ENCODE measurements at regions not wholly inside any gene's neighbourhood (a gene's known extent, or its start where the extent isn't known, plus 50 kb on each side); places are given as distances from the start of the nearest gene placed in this dataset.

GRCh38 chrX:140923118-140923517 lies 79.3 kb upstream of the SPANXB1 start:
- intact Hi-C loops (cut with DNase I), result no loop called here
- H3K4me3 ChIP-seq (replicated peaks in 1 of 3), result no peak overlapping the region
- H3K4me1 ChIP-seq, result no peaks in the 10 kb centered on the region
- no peak for TF ChIP-seq CTCF (IDR thresholded peaks at IDR 0.05)
- TF ChIP-seq POLR2A (IDR thresholded peaks at IDR 0.05), result no peak
- WGBS, 2 donors, result 89 to 93% methylated on average over 4 of the region's 4 CpGs
- no peaks in the 10 kb centered on the region for H3K27me3 ChIP-seq
- DNase-seq, result no peak
- no peaks in the 10 kb centered on the region for H3K9me3 ChIP-seq
- H3K27ac ChIP-seq, result no peak overlapping the region
- no peaks in the 10 kb centered on the region for H3K36me3 ChIP-seq

- intact Hi-C loops (cut with DNase I), result no loop called here
- no peak for TF ChIP-seq POLR2A (IDR thresholded peaks at IDR 0.05)
- TF ChIP-seq CTCF (IDR thresholded peaks at IDR 0.05), result no peak
- Histone ChIP-seq H3K4me3 (replicated peaks in 1 of 3) (no peak overlapping the region), H3K9me3 (no peaks in the 10 kb centered on the region), H3K4me1 (no peaks in the 10 kb centered on the region), H3K27me3 (no peaks in the 10 kb centered on the region), H3K27ac (no peak overlapping the region), H3K36me3 (no peaks in the 10 kb centered on the region)
- no peak for DNase-seq
- WGBS, 2 donors, result 92 to 93% methylated on average over 3 of the region's 3 CpGs
Measured at GRCh38 chrX:140928739-140929138, 73.7 kb upstream of the SPANXB1 start.

- 44 to 52% methylated on average over 3 of the region's 3 CpGs for WGBS, 2 donors
- Histone ChIP-seq H3K27ac (no peak overlapping the region), H3K27me3 (no peaks in the 10 kb centered on the region), H3K4me3 (replicated peaks in 1 of 3) (no peak overlapping the region), H3K4me1 (no peaks in the 10 kb centered on the region), H3K36me3 (no peaks in the 10 kb centered on the region), H3K9me3 (no peaks in the 10 kb centered on the region)
- TF ChIP-seq POLR2A (IDR thresholded peaks at IDR 0.05) (no peak), CTCF (IDR thresholded peaks at IDR 0.05) (no peak)
- intact Hi-C loops (cut with DNase I), result no loop called here
- no peak for DNase-seq
Measured at GRCh38 chrX:140933016-140933415, 69.4 kb upstream of the SPANXB1 start.

- Histone ChIP-seq H3K9me3 (no peaks in the 10 kb centered on the region), H3K4me3 (replicated peaks in 1 of 3) (no peak overlapping the region), H3K36me3 (no peaks in the 10 kb centered on the region), H3K4me1 (no peaks in the 10 kb centered on the region), H3K27me3 (no peaks in the 10 kb centered on the region), H3K27ac (no peak overlapping the region)
- intact Hi-C loops (cut with DNase I), result no loop called here
- TF ChIP-seq CTCF (IDR thresholded peaks at IDR 0.05), result no peak
- no peak for TF ChIP-seq POLR2A (IDR thresholded peaks at IDR 0.05)
- 87 to 89% methylated on average over 6 of the region's 6 CpGs for WGBS, 2 donors
- DNase-seq, result no peak
Measured at GRCh38 chrX:140933874-140934655, 68.3 kb upstream of the SPANXB1 start.

GRCh38 chrX:140943513-140943912 lies 58.9 kb upstream of the SPANXB1 start:
- Histone ChIP-seq H3K9me3 (no peaks in the 10 kb centered on the region), H3K4me3 (replicated peaks in 1 of 3) (no peak overlapping the region), H3K4me1 (no peaks in the 10 kb centered on the region), H3K36me3 (no peaks in the 10 kb centered on the region), H3K27ac (no peak overlapping the region), H3K27me3 (no peaks in the 10 kb centered on the region)
- intact Hi-C loops (cut with DNase I), result no loop called here
- WGBS, 2 donors, result 91% methylated on average over 2 of the region's 2 CpGs
- TF ChIP-seq POLR2A (IDR thresholded peaks at IDR 0.05), result no peak
- TF ChIP-seq CTCF (IDR thresholded peaks at IDR 0.05), result no peak
- DNase-seq, result no peak
